COR-L47 (cell line): ENCODE measurements at regions not wholly inside any gene's neighbourhood (a gene's known extent, or its start where the extent isn't known, plus 50 kb on each side); places are given as distances from the start of the nearest gene placed in this dataset.
"Not testable (repeated sequence)": the region's sequence is repeated elsewhere in the genome, so short reads cannot be mapped to it uniquely, and the experiment has no call there.

ENCODE experiments used
- DNase-seq: peaks from one replicate; lab custom pipeline; 2025; lab: John Stamatoyannopoulos, UW

DNA sequence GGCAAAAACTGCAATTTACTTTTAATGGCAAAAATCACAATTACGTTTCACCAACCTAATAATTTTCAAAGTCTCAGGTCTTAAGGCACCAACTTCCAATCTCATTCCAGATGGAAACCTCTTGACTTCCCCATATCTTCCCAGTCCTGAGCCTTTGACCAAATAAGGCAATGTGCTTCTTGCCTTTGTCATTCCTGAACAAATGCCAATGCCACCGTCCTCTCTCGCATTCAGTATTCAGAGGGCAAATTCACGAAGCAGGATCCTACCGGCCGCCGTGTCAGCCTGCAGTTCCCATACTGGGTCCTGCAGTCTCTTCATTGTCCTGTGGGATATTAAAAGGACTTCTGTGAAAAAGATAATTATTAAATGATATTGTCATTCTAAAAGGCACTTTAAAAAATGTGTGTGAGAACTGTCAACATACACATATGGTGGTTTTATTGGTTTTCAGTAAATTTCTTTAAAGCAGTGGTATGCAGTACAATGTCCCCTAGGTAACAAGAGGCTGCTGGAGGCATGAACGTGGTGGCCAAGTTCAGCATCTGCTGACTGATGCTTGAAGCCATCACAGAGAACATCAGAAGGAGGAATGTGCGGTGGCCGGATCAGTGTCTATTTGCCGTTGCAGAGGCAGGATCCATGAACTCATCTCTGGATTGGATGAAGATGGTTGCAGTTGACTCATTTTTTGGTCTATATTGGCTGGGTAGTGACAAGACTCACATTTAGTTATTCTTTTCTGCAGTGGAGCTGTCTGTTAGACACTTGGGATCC is 101.4 kb upstream of the IRX4 start:
- no peak for DNase-seq

GRCh38 chr5:1983401-1983800 is 100.7 kb upstream of the IRX4 start:
- no peak for DNase-seq

GRCh38 chr5:1982561-1982960 is 99.8 kb upstream of the IRX4 start:
- DNase-seq, result not testable (repeated sequence)

DNA sequence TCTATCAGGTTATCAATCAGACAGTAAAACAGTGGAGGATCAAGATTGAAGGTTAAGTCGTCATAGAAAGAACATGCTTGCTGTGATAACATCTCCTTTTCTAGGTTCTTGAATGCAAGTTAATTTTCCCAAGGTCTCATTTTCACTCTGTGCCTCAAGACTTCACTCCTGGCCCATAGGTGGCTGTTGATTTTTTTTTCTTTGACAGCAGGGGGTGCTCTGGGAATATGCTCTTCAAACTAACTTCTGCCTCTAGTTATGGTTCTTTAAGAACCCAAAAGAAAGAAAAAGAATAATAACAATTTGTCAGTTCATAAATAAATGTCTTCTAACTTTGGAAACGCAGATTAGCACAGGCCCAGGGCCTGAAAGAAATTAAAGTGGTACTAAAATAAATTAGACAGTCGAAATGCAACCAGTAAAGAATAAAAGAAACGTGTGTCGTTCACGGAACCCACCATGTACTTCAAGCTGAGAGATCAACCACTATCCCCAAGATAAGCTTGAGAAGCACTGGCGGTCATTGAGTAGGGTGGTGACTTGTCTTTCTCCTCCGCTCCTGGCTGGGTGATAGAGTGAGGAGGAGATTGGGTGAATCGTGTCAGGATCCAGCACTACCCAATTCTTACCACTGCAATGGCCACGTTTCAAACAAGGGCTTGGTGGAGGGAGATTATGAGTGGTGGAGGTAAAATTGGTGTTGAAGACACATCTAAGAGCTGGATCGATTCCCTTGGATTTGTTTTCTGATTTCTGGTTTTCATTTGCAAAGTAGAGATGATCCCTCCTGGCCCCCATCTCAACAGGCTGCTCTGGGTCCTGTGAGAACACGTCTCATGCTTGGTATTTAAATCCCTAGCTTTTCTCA is 93.4 kb upstream of the IRX4 start:
- DNase-seq, result no peak

- peak; percentile 11 for DNase-seq
Measured at GRCh38 chr5:1975406-1975715, 92.6 kb upstream of the IRX4 start.

GRCh38 chr5:1974501-1975405 is 92.0 kb upstream of the IRX4 start:
- no peak for DNase-seq

GRCh38 chr5:1974081-1974480 is 91.4 kb upstream of the IRX4 start:
- no peak for DNase-seq

DNA sequence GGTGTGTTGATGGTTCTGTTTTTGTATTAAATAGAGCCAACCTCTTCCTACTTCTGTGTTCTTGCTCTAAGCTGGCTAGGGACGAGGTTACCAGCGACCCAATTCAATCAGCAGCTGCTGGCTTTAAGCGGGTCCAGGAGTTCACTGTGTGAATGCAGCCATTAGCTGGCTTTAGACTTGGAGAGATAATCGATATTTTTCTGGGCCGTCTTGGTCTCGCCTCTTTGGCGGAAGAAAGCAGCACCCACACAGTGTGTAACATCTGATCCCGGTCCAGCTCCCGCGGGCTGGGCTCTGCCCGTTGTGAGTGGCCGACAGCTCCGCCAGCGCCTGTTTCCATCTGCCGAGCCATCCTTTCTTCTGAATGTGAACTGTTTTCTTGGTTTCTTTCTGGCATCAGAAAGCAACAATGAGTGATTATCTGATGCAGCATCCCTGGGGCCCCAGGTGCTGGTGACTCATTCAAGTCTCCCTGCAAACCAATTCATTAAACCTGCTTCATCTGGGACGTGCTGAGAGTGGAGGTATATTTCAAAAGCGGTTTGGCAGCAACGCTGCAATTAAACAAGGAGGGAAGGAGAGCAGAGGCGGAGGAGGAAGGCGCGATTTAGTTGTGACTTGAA is 90.8 kb upstream of the IRX4 start:
- DNase-seq, result no peak

DNA sequence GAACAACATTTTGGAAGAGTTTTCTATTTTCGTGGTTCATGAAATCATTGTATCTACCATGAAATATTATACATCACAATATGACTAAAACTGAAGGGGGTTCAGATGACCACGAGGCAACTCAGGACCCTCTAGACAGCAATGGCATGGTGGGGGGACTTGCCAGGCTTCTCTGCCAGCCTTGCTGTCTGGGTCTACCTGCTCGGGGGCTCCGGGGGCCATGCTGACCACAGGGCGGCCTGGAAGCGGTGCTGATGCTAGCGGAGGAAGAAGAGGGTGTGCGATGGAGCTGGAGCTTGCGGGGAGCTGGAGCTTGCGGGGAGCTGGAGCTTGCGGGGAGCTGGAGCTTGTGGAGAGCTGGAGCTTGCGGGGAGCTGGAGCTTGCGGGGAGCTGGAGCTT is 89.2 kb upstream of the IRX4 start:
- no peak for DNase-seq

- no peak for DNase-seq
Measured at GRCh38 chr5:1967736-1968135, 85.0 kb upstream of the IRX4 start.

GRCh38 chr5:1966461-1966860 is 83.7 kb upstream of the IRX4 start:
- no peak for DNase-seq

DNA sequence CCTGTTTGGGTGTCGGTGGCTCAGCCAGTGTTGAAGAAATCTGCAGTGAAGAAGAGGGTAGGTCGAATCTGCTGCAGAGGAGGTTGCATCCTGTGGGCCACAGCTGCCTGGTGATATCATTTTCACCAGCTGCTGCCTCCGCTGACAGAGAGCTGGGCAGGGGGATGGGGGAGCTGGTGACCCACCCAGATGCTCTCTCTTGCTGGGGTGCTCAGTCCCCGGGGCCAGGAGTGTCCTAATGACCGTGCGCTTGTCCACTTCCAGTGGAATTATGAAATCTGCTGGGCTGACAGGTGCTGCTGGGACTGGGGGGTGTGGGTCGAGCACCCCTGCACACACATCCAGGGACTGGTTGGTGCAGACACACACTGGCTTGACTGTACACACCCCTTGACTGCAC is 83.2 kb upstream of the IRX4 start:
- DNase-seq, result no peak

DNA sequence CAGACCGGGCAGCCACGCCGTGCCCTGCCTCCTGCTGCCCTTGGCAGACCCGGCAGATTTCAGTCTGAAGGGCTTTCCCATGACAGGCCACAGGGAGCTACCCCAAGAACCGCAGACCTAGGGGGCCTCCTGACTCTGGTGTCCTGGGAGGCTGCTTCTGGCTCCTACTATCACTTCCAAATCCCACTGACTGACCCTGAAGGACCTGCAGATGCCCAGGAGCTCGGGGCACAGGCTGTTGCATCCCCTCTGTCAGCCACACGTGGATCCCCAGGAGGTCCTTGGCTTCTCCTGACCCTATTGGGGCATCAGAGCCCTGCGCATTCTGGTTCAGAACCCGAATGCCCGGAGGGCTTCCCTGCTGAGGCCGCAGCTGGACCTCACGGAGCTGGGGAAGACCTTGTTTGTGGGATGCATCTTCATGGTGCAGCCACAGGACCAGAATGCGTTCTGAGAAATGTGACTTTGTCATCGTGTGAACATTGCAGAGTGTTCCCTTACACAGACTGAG is 81.3 kb upstream of the IRX4 start:
- DNase-seq, result no peak

DNA sequence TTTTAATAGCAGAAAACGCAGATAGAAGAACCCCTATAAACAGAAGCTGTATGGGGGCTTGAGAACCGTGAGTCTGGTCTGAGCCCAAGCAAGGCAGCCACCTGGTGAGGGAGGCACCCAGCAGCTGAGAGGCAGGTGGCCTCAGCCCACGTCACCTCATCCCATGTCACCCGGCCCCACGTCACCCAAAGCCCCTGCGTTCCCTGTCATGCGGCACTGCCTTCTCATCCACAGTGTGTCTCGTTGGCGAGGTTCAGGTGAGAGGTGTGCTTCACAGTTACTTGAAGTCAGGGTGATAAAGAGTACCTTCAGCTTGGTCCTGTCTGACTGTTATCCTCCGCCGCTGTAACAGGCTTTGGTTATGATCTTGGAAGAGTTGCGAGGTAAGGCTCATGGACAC is 80.6 kb upstream of the IRX4 start:
- DNase-seq, result no peak

- DNase-seq, result no peak
Measured at GRCh38 chr5:1962619-1963355, 80.1 kb upstream of the IRX4 start.

GRCh38 chr5:1961952-1962595 is 79.3 kb upstream of the IRX4 start:
- DNase-seq, result no peak

GRCh38 chr5:1961304-1961946 is 78.7 kb upstream of the IRX4 start:
- DNase-seq, result no peak

DNA sequence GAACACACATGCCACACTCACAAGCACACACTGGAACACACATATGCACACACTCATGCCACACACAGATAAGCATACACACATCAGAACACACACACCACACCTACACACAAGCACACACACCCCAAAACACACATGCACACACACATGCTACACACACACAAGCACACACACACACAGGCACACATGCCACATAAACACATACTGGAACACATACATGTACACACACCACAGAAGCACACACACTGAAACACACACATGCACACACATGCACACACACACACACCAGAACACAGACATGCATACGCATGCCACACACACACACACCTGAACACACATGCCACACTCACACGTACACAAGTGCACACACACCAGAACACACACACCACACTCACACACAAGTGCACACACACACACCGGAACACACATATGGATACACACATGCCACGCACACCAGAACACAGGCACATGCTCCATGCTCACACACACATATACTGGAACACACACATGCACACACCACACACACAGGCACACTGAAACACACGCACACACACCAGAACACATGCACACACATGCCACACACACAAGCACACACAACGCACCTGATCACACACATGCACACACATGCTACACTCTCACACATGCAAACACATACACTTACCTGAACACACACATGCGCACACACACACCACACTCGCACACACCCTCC is 78.0 kb upstream of the IRX4 start:
- DNase-seq, result no peak
